ENCODE measurements at regions not wholly inside any gene's neighbourhood (a gene's known extent, or its start where the extent isn't known, plus 50 kb on each side); places are given as distances from the start of the nearest gene placed in this dataset.

DNA sequence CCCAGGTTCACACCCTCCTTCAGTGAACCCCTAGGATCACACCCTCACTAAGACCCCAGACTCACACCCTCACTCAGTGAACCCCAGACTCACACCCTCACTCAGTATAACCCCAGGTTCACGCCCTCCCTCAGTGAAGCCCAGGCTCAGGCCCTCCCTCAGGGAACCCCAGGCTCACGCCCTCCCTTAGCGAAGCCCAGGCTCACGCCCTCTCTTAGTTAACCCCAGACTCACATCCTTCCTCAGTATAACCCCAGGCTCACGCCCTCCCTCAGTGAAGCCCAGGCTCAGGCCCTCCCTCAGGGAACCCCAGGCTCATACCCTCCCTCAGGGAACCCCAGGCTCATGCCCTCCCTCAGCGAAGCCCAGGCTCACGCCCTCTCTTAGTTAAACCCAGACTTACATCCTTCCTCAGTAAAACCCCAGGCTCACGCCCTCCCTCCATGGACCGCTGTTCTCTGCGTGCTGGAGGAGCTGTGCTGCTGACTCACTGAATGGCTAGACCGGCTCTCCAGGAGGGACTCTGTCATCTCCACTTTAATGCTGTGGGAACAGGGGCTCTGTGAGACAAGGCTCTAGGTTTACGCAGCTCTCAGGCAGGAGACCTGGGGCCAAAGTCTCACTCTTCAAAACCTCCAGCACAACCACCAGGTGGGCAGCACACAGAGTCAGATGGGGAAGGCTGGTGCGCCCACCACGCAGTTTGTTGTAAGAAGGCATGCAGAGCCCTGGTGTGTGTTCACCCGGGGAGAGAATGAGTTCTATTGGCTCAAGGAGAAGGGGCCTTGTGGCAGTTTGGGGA, 506.9 kb upstream of the MYT1L start:
- TF ChIP-seq CTCF (IDR thresholded peaks at IDR 0.05) (no peak), POLR2A (IDR thresholded peaks at IDR 0.05) (no peak)

Data from thyroid gland (tissue), 4 donors.